ENCODE measurements at regions not wholly inside any gene's neighbourhood (a gene's known extent, or its start where the extent isn't known, plus 50 kb on each side); places are given as distances from the start of the nearest gene placed in this dataset.
"Not testable (repeated sequence)": the region's sequence is repeated elsewhere in the genome, so short reads cannot be mapped to it uniquely, and the experiment has no call there.

DNA sequence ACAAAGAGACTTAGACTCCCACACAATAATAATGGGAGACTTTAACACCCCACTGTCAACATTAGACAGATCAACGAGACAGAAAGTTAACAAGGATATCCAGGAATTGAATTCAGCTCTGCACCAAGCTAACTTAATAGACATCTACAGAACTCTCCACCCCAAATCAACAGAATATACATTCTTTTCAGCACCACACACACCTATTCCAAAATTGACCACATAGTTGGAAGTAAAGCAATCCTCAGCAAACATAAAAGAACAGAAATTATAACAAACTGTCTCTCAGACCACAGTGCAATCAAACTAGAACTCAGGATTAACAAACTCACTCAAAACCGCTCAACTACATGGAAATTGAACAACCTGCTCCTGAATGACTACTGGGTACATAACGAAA lies 68.2 kb upstream of the SKAP2 start:
- TF ChIP-seq TCF7L2 (IDR thresholded peaks at IDR 0.05; ENCODE audit: borderline replicate concordance, low read depth, low read length); ZNF792 (tag by site-specific recombination; IDR thresholded peaks at IDR 0.05); ZBTB1 (tag by site-specific recombination; IDR thresholded peaks at IDR 0.05): not testable (repeated sequence)
- TF ChIP-seq, protein P1, sequence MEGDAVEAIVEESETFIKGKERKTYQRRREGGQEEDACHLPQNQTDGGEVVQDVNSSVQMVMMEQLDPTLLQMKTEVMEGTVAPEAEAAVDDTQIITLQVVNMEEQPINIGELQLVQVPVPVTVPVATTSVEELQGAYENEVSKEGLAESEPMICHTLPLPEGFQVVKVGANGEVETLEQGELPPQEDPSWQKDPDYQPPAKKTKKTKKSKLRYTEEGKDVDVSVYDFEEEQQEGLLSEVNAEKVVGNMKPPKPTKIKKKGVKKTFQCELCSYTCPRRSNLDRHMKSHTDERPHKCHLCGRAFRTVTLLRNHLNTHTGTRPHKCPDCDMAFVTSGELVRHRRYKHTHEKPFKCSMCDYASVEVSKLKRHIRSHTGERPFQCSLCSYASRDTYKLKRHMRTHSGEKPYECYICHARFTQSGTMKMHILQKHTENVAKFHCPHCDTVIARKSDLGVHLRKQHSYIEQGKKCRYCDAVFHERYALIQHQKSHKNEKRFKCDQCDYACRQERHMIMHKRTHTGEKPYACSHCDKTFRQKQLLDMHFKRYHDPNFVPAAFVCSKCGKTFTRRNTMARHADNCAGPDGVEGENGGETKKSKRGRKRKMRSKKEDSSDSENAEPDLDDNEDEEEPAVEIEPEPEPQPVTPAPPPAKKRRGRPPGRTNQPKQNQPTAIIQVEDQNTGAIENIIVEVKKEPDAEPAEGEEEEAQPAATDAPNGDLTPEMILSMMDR (tag by site-specific recombination; IDR thresholded peaks at IDR 0.05): not testable (repeated sequence)

All from HEK293 (cell line).